ENCODE measurements at regions not wholly inside any gene's neighbourhood (a gene's known extent, or its start where the extent isn't known, plus 50 kb on each side); places are given as distances from the start of the nearest gene placed in this dataset.

DNA sequence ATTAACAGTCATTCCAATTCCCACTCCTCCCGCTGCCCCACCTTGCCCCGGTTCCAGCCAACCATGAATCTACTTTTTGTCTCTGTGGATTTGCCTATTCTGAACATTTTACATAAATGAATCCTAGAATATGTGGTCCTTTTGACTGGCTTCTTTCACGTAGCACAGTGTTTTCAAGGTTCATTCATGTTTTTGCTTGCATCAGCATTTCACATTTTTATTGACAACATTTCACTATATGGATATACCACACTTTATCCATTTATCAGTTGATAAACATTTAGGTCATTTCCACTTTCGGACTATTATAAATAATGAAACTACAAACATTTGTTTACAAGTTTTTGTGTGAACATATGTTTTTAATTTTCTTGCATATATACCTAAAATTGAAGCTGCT, 182.0 kb downstream of the ZNF248 start:
- TF ChIP-seq, protein P1, sequence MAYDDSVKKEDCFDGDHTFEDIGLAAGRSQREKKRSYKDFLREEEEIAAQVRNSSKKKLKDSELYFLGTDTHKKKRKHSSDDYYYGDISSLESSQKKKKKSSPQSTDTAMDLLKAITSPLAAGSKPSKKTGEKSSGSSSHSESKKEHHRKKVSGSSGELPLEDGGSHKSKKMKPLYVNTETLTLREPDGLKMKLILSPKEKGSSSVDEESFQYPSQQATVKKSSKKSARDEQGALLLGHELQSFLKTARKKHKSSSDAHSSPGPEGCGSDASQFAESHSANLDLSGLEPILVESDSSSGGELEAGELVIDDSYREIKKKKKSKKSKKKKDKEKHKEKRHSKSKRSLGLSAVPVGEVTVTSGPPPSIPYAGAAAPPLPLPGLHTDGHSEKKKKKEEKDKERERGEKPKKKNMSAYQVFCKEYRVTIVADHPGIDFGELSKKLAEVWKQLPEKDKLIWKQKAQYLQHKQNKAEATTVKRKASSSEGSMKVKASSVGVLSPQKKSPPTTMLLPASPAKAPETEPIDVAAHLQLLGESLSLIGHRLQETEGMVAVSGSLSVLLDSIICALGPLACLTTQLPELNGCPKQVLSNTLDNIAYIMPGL (CRISPR knock-in tag; IDR thresholded peaks at IDR 0.05), result no peak
- TF ChIP-seq JAZF1 (CRISPR knock-in tag; IDR thresholded peaks at IDR 0.05) (no peak), OVOL2 (CRISPR knock-in tag; IDR thresholded peaks at IDR 0.05; ENCODE audit: borderline replicate concordance) (no peak), GABPB1 (CRISPR knock-in tag; IDR thresholded peaks at IDR 0.05) (no peak), FOXP1 (CRISPR knock-in tag; IDR thresholded peaks at IDR 0.05; ENCODE audit: borderline replicate concordance) (no peak), RELA (CRISPR knock-in tag; IDR thresholded peaks at IDR 0.05; ENCODE audit: borderline replicate concordance) (no peak), TEAD1 (CRISPR knock-in tag; IDR thresholded peaks at IDR 0.05) (no peak), PRRX2 (CRISPR knock-in tag; IDR thresholded peaks at IDR 0.05) (no peak), GRHL2 (CRISPR knock-in tag; IDR thresholded peaks at IDR 0.05; ENCODE audit: insufficient replicate concordance, severe bottlenecking) (no peak), FOXJ3 (CRISPR knock-in tag; IDR thresholded peaks at IDR 0.05; ENCODE audit: borderline replicate concordance) (no peak)
- TF ChIP-seq, protein P2, sequence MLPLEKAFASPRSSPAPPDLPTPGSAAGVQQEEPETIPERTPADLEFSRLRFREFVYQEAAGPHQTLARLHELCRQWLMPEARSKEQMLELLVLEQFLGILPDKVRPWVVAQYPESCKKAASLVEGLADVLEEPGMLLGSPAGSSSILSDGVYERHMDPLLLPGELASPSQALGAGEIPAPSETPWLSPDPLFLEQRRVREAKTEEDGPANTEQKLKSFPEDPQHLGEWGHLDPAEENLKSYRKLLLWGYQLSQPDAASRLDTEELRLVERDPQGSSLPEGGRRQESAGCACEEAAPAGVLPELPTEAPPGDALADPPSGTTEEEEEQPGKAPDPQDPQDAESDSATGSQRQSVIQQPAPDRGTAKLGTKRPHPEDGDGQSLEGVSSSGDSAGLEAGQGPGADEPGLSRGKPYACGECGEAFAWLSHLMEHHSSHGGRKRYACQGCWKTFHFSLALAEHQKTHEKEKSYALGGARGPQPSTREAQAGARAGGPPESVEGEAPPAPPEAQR (CRISPR knock-in tag; IDR thresholded peaks at IDR 0.05), result no peak
- TF ChIP-seq, protein P3, sequence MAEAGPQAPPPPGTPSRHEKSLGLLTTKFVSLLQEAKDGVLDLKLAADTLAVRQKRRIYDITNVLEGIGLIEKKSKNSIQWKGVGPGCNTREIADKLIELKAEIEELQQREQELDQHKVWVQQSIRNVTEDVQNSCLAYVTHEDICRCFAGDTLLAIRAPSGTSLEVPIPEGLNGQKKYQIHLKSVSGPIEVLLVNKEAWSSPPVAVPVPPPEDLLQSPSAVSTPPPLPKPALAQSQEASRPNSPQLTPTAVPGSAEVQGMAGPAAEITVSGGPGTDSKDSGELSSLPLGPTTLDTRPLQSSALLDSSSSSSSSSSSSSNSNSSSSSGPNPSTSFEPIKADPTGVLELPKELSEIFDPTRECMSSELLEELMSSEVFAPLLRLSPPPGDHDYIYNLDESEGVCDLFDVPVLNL (CRISPR knock-in tag; IDR thresholded peaks at IDR 0.05; ENCODE audit: borderline replicate concordance, low read depth), result no peak
- TF ChIP-seq, protein P4, sequence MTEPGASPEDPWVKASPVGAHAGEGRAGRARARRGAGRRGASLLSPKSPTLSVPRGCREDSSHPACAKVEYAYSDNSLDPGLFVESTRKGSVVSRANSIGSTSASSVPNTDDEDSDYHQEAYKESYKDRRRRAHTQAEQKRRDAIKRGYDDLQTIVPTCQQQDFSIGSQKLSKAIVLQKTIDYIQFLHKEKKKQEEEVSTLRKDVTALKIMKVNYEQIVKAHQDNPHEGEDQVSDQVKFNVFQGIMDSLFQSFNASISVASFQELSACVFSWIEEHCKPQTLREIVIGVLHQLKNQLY (CRISPR knock-in tag; IDR thresholded peaks at IDR 0.05), result no peak
- TF ChIP-seq, protein P5, sequence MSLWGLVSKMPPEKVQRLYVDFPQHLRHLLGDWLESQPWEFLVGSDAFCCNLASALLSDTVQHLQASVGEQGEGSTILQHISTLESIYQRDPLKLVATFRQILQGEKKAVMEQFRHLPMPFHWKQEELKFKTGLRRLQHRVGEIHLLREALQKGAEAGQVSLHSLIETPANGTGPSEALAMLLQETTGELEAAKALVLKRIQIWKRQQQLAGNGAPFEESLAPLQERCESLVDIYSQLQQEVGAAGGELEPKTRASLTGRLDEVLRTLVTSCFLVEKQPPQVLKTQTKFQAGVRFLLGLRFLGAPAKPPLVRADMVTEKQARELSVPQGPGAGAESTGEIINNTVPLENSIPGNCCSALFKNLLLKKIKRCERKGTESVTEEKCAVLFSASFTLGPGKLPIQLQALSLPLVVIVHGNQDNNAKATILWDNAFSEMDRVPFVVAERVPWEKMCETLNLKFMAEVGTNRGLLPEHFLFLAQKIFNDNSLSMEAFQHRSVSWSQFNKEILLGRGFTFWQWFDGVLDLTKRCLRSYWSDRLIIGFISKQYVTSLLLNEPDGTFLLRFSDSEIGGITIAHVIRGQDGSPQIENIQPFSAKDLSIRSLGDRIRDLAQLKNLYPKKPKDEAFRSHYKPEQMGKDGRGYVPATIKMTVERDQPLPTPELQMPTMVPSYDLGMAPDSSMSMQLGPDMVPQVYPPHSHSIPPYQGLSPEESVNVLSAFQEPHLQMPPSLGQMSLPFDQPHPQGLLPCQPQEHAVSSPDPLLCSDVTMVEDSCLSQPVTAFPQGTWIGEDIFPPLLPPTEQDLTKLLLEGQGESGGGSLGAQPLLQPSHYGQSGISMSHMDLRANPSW (CRISPR knock-in tag; conservative IDR thresholded peaks at IDR 0.05; ENCODE audit: low read depth), result no peak
- TF ChIP-seq, protein P6, sequence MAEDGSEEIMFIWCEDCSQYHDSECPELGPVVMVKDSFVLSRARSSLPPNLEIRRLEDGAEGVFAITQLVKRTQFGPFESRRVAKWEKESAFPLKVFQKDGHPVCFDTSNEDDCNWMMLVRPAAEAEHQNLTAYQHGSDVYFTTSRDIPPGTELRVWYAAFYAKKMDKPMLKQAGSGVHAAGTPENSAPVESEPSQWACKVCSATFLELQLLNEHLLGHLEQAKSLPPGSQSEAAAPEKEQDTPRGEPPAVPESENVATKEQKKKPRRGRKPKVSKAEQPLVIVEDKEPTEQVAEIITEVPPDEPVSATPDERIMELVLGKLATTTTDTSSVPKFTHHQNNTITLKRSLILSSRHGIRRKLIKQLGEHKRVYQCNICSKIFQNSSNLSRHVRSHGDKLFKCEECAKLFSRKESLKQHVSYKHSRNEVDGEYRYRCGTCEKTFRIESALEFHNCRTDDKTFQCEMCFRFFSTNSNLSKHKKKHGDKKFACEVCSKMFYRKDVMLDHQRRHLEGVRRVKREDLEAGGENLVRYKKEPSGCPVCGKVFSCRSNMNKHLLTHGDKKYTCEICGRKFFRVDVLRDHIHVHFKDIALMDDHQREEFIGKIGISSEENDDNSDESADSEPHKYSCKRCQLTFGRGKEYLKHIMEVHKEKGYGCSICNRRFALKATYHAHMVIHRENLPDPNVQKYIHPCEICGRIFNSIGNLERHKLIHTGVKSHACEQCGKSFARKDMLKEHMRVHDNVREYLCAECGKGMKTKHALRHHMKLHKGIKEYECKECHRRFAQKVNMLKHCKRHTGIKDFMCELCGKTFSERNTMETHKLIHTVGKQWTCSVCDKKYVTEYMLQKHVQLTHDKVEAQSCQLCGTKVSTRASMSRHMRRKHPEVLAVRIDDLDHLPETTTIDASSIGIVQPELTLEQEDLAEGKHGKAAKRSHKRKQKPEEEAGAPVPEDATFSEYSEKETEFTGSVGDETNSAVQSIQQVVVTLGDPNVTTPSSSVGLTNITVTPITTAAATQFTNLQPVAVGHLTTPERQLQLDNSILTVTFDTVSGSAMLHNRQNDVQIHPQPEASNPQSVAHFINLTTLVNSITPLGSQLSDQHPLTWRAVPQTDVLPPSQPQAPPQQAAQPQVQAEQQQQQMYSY (CRISPR knock-in tag; IDR thresholded peaks at IDR 0.05), result no peak
- DNase-seq (ENCODE audit: low spot score), result no peak
- H3K27ac Mint-ChIP-seq, result no peak overlapping the region
- POLR2A ChIA-PET, result no interaction called here
- H3K9me3 Mint-ChIP-seq, result peaks cover 65% of the 10 kb centered on the region
- no peaks in the 10 kb centered on the region for H3K4me1 Mint-ChIP-seq
- H3K4me3 Mint-ChIP-seq, result no peak overlapping the region
- no peak for ATAC-seq
- CTCF ChIA-PET, result no interaction called here
- no peaks in the 10 kb centered on the region; the same call in 1 of the 2 replicates for H3K27me3 Mint-ChIP-seq (ENCODE audit: low read depth)
- H3K36me3 Mint-ChIP-seq, result peaks cover 55% of the 10 kb centered on the region
